Gastrocnemius medialis (tissue), 4 donors: ENCODE measurements at regions not wholly inside any gene's neighbourhood (a gene's known extent, or its start where the extent isn't known, plus 50 kb on each side); places are given as distances from the start of the nearest gene placed in this dataset.

ENCODE experiments used
- ATAC-seq, 2 donors: fragments of 150-250 bp; one replicate each; pipeline ENCODE4 v1.9.1; 2016
- DNase-seq, 2 donors: peaks; one replicate each; pipeline ENCODE4 v3.0.0-alpha.2; 2019
- H3K27ac ChIP-seq, 4 donors: fragments of 200-600 bp; sonication (generic); 1 replicate in 1 of 4; 2 replicates in 3 of 4; pipeline ENCODE4 v1.5.1; 2016 to 2018; ENCODE audit warnings: mild to moderate bottlenecking in 2 of 4, moderate library complexity in 1 of 4
- H3K27me3 ChIP-seq, 3 donors: fragments of 200-600 bp; sonication (generic) in 2 of 3; 1 replicate in 1 of 3; 2 replicates in 2 of 3; pipeline versions ENCODE4 v1.5.1 to v1.6.0; 2016 to 2019; ENCODE audit warnings: mild to moderate bottlenecking in 1 of 3, moderate library complexity in 1 of 3
- H3K36me3 ChIP-seq, 2 donors: fragments of 200-600 bp; sonication (generic) in 1 of 2; one replicate each; pipeline ENCODE4 v1.5.1; 2017 to 2018
- H3K4me1 ChIP-seq, 2 donors: fragments of 200-600 bp; sonication (generic) in 1 of 2; one replicate each; pipeline ENCODE4 v1.5.1; 2016 to 2017; ENCODE audit warnings: mild to moderate bottlenecking in 2 of 2
- H3K4me3 ChIP-seq, 4 donors: fragments of 200-600 bp; sonication (generic) in 3 of 4; 1 replicate in 1 of 4; 2 replicates in 3 of 4; pipeline ENCODE4 v1.5.1; 2016 to 2019; ENCODE audit warnings: mild to moderate bottlenecking in 2 of 4
- H3K9me3 ChIP-seq, 3 donors: fragments of 200-600 bp; sonication (generic) in 2 of 3; 1 replicate in 1 of 3; 2 replicates in 2 of 3; pipeline ENCODE4 v1.5.1; 2016 to 2019
- CTCF ChIP-seq, 5 experiments: fragments of 450-650 bp in 3 of 5; fragments of 200-600 bp in 2 of 5; sonication (generic) in 2 of 5; IDR thresholded peaks in 4 of 5; conservative IDR thresholded peaks in 1 of 5; 1 replicate in 4 of 5; 2 replicates in 1 of 5; pipeline ENCODE4 v1.5.1; 2016 to 2019; ENCODE audit warnings: antibody characterized with exemption in 5 of 5, mild to moderate bottlenecking in 3 of 5, moderate library complexity in 3 of 5
- POLR2A ChIP-seq, 2 donors: fragments of 450-650 bp; IDR thresholded peaks; one replicate each; pipeline ENCODE4 v1.6.1; 2017; ENCODE audit warnings: antibody characterized with exemption in 2 of 2, mild to moderate bottlenecking in 2 of 2, moderate library complexity in 2 of 2
- in situ Hi-C, 4 donors: fragments of 200-750 bp; cut with MboI; loops; one replicate each; pipeline versions ENCODE4 v1.15.0 to v1.8.0; 2017; ENCODE audit warnings: low sequenced_read_pairs in 4 of 4
- intact Hi-C: fragments of 100-400 bp; cut with DNase I; formaldehyde crosslinking; loops from one replicate; pipeline ENCODE4 v1.15.1; 2023; ENCODE audit warnings: low total_unique reads

- Histone ChIP-seq H3K27ac (no peak overlapping the region), H3K4me1 (no peaks in the 10 kb centered on the region), H3K9me3 (no peaks in the 10 kb centered on the region), H3K36me3 (no peaks in the 10 kb centered on the region), H3K27me3 (no peaks in the 10 kb centered on the region), H3K4me3 (no peak overlapping the region)
- DNase-seq, result no peak
- in situ Hi-C loops, result no loop called here
- no peak for TF ChIP-seq POLR2A (IDR thresholded peaks at IDR 0.05)
- no peak for TF ChIP-seq CTCF (IDR thresholded peaks at IDR 0.05 in 4 of 5, conservative IDR thresholded peaks at IDR 0.05 in 1 of 5)
- intact Hi-C loops, result no loop called here
- ATAC-seq, result no peak
Observed at GRCh38 chr6:146957181-146958093, 246.8 kb upstream of the STXBP5 start.

GRCh38 chr6:146961831-146962230 is 242.4 kb upstream of the STXBP5 start:
- in situ Hi-C loops, result no loop called here
- no peak for TF ChIP-seq CTCF (IDR thresholded peaks at IDR 0.05 in 4 of 5, conservative IDR thresholded peaks at IDR 0.05 in 1 of 5)
- TF ChIP-seq POLR2A (IDR thresholded peaks at IDR 0.05), result no peak

GRCh38 chr6:146962329-146962728 is 241.9 kb upstream of the STXBP5 start:
- Histone ChIP-seq H3K36me3 (no peaks in the 10 kb centered on the region), H3K4me1 (no peaks in the 10 kb centered on the region), H3K4me3 (no peak overlapping the region), H3K27me3 (no peaks in the 10 kb centered on the region), H3K9me3 (no peaks in the 10 kb centered on the region), H3K27ac (no peak overlapping the region)
- in situ Hi-C loops (no loop called here), intact Hi-C loops (no loop called here)
- ATAC-seq (no peak), DNase-seq (no peak)
- TF ChIP-seq POLR2A (IDR thresholded peaks at IDR 0.05), result no peak
- TF ChIP-seq CTCF (IDR thresholded peaks at IDR 0.05 in 4 of 5, conservative IDR thresholded peaks at IDR 0.05 in 1 of 5), result no peak

More at GRCh38 chr6:146961831-146962230, 242.4 kb upstream of the STXBP5 start:
- ATAC-seq, result no peak
- Histone ChIP-seq H3K4me1 (no peaks in the 10 kb centered on the region), H3K27me3 (no peaks in the 10 kb centered on the region), H3K4me3 (no peak overlapping the region), H3K27ac (no peak overlapping the region), H3K36me3 (no peaks in the 10 kb centered on the region), H3K9me3 (no peaks in the 10 kb centered on the region)
- intact Hi-C loops, result no loop called here
- no peak for DNase-seq

- H3K27ac ChIP-seq, result no peak overlapping the region
- no peak for ATAC-seq
- in situ Hi-C loops, result no loop called here
- peaks cover 0 to 3% of the 10 kb centered on the region in 2 donors for H3K4me1 ChIP-seq
- DNase-seq, result no peak
- intact Hi-C loops, result no loop called here
- no peaks in the 10 kb centered on the region for H3K36me3 ChIP-seq
- no peaks in the 10 kb centered on the region for H3K9me3 ChIP-seq
- no peak for TF ChIP-seq POLR2A (IDR thresholded peaks at IDR 0.05)
- no peaks in the 10 kb centered on the region for H3K27me3 ChIP-seq
- H3K4me3 ChIP-seq, result no peak overlapping the region
Observed at GRCh38 chr6:146965110-146965689, 239.0 kb upstream of the STXBP5 start.

GRCh38 chr6:146968041-146968760 is 236.0 kb upstream of the STXBP5 start:
- Histone ChIP-seq H3K4me1 (peaks cover 0 to 3% of the 10 kb centered on the region in 2 donors), H3K27me3 (no peaks in the 10 kb centered on the region), H3K36me3 (no peaks in the 10 kb centered on the region), H3K4me3 (no peak overlapping the region), H3K9me3 (no peaks in the 10 kb centered on the region), H3K27ac (no peak overlapping the region)
- DNase-seq, result no peak
- intact Hi-C loops (no loop called here), in situ Hi-C loops (no loop called here)
- ATAC-seq, result no peak
- no peak for TF ChIP-seq CTCF (IDR thresholded peaks at IDR 0.05 in 4 of 5, conservative IDR thresholded peaks at IDR 0.05 in 1 of 5)
